Parathyroid adenoma (tissue), 2 donors: ENCODE measurements at regions not wholly inside any gene's neighbourhood (a gene's known extent, or its start where the extent isn't known, plus 50 kb on each side); places are given as distances from the start of the nearest gene placed in this dataset.

ENCODE experiments used
- H2AFZ ChIP-seq: fragments of 300-600 bp; sonication (generic); one replicate; pipeline ENCODE4 v1.7.0; 2017; ENCODE audit warnings: antibody characterized with exemption, mild to moderate bottlenecking
- H3K27ac ChIP-seq: fragments of 300-600 bp; sonication (generic); one replicate; pipeline ENCODE4 v1.7.0; 2017
- H3K27me3 ChIP-seq: fragments of 300-600 bp; sonication (generic); one replicate; pipeline ENCODE4 v1.7.0; 2017; ENCODE audit warnings: low read length; ENCODE audit not compliant: control insufficient read depth, insufficient read depth
- H3K36me3 ChIP-seq: fragments of 300-600 bp; sonication (generic); one replicate; pipeline ENCODE4 v1.7.0; 2017; ENCODE audit warnings: low read length; ENCODE audit not compliant: control insufficient read depth, insufficient read depth
- H3K4me1 ChIP-seq: fragments of 300-600 bp; sonication (generic); one replicate; pipeline ENCODE4 v1.7.0; 2017; ENCODE audit warnings: control low read depth
- H3K4me2 ChIP-seq: fragments of 300-600 bp; sonication (generic); one replicate; pipeline ENCODE4 v1.7.0; 2017; ENCODE audit warnings: low read length
- H3K4me3 ChIP-seq: fragments of 300-600 bp; sonication (generic); one replicate; pipeline ENCODE4 v1.7.0; 2017; ENCODE audit warnings: low read depth, low read length
- H3K79me2 ChIP-seq: fragments of 300-600 bp; sonication (generic); one replicate; pipeline ENCODE4 v1.7.0; 2017; ENCODE audit warnings: control low read depth
- H3K9ac ChIP-seq: fragments of 300-600 bp; sonication (generic); one replicate; pipeline ENCODE4 v1.7.0; 2017; ENCODE audit warnings: mild to moderate bottlenecking
- H3K9me3 ChIP-seq: fragments of 300-600 bp; sonication (generic); one replicate; pipeline ENCODE4 v1.7.0; 2017; ENCODE audit warnings: low read length; ENCODE audit not compliant: control insufficient read depth
- TF ChIP-seq, protein P1 (sequence below): fragments of 300-600 bp; sonication (generic); IDR thresholded peaks from one replicate; pipeline ENCODE4 v1.7.0; 2017; ENCODE audit warnings: antibody characterized with exemption, mild to moderate bottlenecking
- donor health status: primary hyperparathyroidism.

DNA sequence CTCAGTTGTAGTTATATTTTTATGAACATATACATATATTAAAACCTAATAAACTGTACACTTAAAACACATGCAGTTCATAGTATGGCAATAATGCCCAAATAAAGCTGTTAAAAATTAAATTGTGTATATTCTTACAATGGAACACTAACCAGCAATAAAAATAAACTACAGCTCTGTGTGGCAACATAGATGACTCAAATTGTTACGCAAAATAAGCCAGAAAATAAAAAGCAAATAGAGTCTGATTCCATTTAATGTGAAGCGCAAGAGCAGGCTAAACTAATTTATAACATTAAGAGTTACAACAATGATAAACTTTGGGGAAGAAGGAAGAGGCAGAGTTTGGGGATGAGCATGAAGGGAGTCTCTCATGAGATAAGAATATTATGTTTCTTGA lies 597.3 kb downstream of the TLE1 start:
- Histone ChIP-seq H3K27ac (no peak overlapping the region), H3K4me2 (no peak overlapping the region), H3K79me2 (no peaks in the 10 kb centered on the region), H3K4me1 (no peaks in the 10 kb centered on the region), H3K9me3 (no peaks in the 10 kb centered on the region), H3K36me3 (no peaks in the 10 kb centered on the region), H3K4me3 (no peak overlapping the region), H3K9ac (no peak overlapping the region), H2AFZ (no peak overlapping the region), H3K27me3 (no peaks in the 10 kb centered on the region)
- TF ChIP-seq, protein P1, sequence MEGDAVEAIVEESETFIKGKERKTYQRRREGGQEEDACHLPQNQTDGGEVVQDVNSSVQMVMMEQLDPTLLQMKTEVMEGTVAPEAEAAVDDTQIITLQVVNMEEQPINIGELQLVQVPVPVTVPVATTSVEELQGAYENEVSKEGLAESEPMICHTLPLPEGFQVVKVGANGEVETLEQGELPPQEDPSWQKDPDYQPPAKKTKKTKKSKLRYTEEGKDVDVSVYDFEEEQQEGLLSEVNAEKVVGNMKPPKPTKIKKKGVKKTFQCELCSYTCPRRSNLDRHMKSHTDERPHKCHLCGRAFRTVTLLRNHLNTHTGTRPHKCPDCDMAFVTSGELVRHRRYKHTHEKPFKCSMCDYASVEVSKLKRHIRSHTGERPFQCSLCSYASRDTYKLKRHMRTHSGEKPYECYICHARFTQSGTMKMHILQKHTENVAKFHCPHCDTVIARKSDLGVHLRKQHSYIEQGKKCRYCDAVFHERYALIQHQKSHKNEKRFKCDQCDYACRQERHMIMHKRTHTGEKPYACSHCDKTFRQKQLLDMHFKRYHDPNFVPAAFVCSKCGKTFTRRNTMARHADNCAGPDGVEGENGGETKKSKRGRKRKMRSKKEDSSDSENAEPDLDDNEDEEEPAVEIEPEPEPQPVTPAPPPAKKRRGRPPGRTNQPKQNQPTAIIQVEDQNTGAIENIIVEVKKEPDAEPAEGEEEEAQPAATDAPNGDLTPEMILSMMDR = no peak

DNA sequence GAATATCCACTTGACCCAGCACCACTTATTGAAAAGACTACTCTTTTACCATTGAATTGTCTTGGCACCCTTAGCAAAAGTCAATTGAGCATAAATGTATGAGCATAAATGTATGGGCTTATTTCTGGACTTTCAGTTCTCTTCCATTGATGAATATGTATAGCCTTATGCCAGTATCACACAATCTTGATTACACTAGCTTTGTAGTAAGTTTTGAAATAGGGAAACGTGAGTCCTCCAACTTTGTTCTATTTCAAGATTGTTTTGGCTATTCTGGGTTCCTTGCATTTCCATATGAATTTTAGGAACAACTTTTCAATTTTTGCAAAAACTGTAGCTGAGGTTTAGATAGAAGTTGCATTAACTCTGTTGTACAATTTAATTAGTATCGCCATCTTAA lies 601.0 kb downstream of the TLE1 start:
- Histone ChIP-seq H3K4me3 (no peak overlapping the region), H2AFZ (no peak overlapping the region), H3K4me1 (no peaks in the 10 kb centered on the region), H3K4me2 (no peak overlapping the region), H3K9ac (no peak overlapping the region), H3K9me3 (no peaks in the 10 kb centered on the region), H3K27me3 (no peaks in the 10 kb centered on the region), H3K79me2 (no peaks in the 10 kb centered on the region), H3K36me3 (no peaks in the 10 kb centered on the region), H3K27ac (no peak overlapping the region)
- TF ChIP-seq, protein P1 = no peak

DNA sequence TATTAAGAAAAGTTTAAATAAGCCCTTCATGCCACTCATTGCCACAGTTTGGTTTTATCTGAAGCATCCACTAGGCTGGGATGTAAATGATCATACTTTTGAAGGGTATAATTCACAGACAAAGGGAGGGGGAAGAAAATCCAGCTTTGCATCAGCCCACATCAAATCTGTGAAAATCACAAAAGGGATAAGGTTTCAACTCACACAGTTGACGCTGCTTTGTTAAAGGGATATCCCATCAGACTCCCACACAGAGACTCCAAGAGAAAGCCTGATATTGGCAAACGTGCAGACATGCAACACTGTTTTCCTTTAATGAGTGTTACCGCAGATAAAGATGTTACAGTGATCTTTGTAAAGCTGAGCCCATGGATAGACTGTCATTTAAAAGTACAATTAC lies 602.9 kb downstream of the TLE1 start:
- Histone ChIP-seq H3K9me3 (no peaks in the 10 kb centered on the region), H3K4me2 (no peak overlapping the region), H3K36me3 (no peaks in the 10 kb centered on the region), H3K79me2 (no peaks in the 10 kb centered on the region), H2AFZ (no peak overlapping the region), H3K27ac (no peak overlapping the region), H3K4me3 (no peak overlapping the region), H3K9ac (no peak overlapping the region), H3K27me3 (no peaks in the 10 kb centered on the region), H3K4me1 (no peaks in the 10 kb centered on the region)
- TF ChIP-seq, protein P1 = no peak

DNA sequence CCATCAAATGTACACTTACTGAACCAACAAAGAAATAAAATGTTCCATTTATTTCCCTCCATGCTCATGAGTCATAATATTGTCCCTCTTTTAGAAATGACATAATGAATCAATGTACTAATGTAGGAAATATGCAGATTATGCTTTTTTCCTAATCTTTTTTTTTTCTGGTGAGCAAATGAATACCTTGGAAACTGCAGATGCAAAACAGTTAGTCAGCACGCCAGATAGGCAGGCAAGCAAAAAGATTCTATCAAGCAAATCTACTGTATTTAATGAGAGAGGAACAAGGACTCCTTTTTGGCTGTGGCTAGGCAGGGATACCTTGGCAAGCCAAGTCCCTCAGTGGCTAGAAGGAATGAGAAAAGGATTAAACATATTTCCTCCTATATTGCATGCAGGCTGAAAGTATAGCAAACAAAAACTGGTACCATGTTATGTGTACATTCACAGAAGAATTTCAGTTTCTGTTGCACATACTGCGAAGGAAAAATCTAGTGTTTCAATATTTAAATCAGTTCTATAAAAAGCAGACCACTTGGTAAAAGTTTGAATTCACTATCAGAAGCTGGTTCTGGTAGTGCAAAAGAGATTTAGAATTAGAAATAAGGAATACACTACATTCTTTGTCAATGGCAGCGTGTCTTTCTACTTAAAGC lies 605.4 kb downstream of the TLE1 start:
- H2AFZ ChIP-seq = no peak overlapping the region
- H3K4me1 ChIP-seq = no peaks in the 10 kb centered on the region
- no peaks in the 10 kb centered on the region for H3K9me3 ChIP-seq
- no peak overlapping the region for H3K4me3 ChIP-seq
- H3K27ac ChIP-seq = no peak overlapping the region
- no peaks in the 10 kb centered on the region for H3K27me3 ChIP-seq
- no peaks in the 10 kb centered on the region for H3K79me2 ChIP-seq
- H3K36me3 ChIP-seq = no peaks in the 10 kb centered on the region
- H3K9ac ChIP-seq = no peak overlapping the region
- H3K4me2 ChIP-seq = no peak overlapping the region
- TF ChIP-seq, protein P1 = no peak

DNA sequence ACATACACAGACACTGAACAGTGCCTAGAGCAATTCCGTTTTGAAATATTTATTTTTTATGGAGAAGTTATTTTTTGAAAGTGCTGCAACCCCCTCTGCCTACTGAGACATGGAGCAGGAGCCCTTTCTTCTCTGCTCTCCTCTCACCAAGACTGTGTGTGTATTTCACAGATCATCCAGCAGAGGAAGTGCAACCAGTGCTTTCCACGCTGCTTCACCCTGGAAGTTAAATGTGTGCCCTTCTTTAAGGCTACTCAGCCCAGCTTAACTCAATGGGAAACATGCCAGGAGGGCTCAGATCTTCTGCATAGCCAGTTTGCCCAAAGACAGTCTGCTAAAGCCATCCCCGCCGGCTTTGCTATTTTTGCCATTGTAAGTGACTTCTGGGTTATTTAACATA lies 606.3 kb downstream of the TLE1 start:
- Histone ChIP-seq H2AFZ (no peak overlapping the region), H3K79me2 (no peaks in the 10 kb centered on the region), H3K36me3 (no peaks in the 10 kb centered on the region), H3K27me3 (no peaks in the 10 kb centered on the region), H3K9ac (no peak overlapping the region), H3K4me3 (no peak overlapping the region), H3K9me3 (no peaks in the 10 kb centered on the region), H3K27ac (no peak overlapping the region), H3K4me1 (no peaks in the 10 kb centered on the region), H3K4me2 (no peak overlapping the region)
- TF ChIP-seq, protein P1 = no peak
